ENCODE measurements at regions not wholly inside any gene's neighbourhood (a gene's known extent, or its start where the extent isn't known, plus 50 kb on each side); places are given as distances from the start of the nearest gene placed in this dataset.

DNA sequence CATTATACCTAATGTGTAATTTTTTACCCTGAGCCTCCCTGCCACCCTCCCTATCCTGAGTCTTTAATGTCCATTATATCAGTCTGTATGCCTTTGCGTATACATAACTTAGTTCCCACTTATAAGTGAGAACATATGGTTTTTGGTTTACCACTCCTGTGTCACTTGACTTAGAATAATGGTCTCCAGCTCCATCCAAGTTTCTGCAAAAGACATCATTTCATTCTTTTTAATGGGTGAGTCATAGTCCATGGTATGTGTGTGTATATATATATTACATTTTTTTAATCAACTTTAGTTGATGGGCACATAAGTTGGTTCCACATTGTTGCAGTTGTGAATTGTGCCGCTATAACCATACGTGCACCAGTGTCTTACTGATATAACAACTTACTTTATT is 477.1 kb upstream of the NEGR1 start:
- no peak for DNase-seq (ENCODE audit: insufficient read length, low spot score)
- TF ChIP-seq CTCF (IDR thresholded peaks at IDR 0.05; ENCODE audit: insufficient read depth, missing control alignments) = no peak
- FAIRE-seq = no peak

GRCh38 chr1:72757843-72758242 is 475.5 kb upstream of the NEGR1 start:
- FAIRE-seq = no peak
- DNase-seq (ENCODE audit: insufficient read length, low spot score) = no peak
- TF ChIP-seq CTCF (IDR thresholded peaks at IDR 0.05; ENCODE audit: insufficient read depth, missing control alignments) = no peak

GRCh38 chr1:72745413-72745812 is 463.1 kb upstream of the NEGR1 start:
- FAIRE-seq = no peak
- TF ChIP-seq CTCF (IDR thresholded peaks at IDR 0.05; ENCODE audit: insufficient read depth, missing control alignments) = no peak
- DNase-seq (ENCODE audit: insufficient read length, low spot score) = no peak

DNA sequence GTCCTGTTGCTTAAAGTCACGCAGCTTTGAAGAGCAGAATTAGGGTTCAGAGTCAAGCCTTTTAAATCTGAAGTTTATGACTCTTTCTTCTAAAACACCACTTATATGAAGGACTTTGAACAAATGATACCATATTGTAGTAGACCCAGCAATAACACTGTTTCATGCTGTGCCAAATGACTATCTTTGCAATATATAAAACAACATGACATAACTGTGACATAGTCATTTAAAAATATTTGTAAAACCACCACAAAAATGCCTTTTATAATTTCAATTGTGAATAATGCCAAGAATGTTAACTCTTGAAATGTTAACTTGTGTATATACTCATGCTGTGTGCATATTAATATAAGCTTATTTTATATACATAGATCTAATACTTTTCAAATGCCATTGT is 452.1 kb upstream of the NEGR1 start:
- no peak for DNase-seq (ENCODE audit: insufficient read length, low spot score)
- FAIRE-seq = no peak
- no peak for TF ChIP-seq CTCF (IDR thresholded peaks at IDR 0.05; ENCODE audit: insufficient read depth, missing control alignments)

- DNase-seq (ENCODE audit: insufficient read length, low spot score) (no peak), FAIRE-seq (no peak)
- TF ChIP-seq CTCF (IDR thresholded peaks at IDR 0.05; ENCODE audit: insufficient read depth, missing control alignments) = peak; percentile 24
These were observed 442.9 kb upstream of the NEGR1 start for GRCh38 chr1:72724951-72725861.

DNA sequence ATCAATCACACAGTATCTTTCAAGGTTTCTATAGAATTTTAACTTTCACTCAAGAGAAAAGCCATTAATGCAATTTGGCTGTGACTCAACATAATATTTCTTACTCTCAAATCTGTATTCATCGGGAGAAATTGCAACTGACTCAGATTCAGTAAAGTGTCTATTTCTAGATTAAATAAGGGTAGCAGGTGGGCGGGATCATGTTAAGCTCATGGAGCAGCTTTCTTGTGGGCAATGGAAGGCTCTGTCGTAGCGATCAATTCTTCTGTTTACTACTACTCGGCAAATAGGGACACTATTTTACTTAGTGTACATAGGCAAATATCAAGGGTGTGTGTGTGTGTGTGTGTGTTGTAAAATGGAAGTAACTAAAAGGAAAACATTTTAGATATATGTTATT is 423.6 kb upstream of the NEGR1 start:
- no peak for TF ChIP-seq CTCF (IDR thresholded peaks at IDR 0.05; ENCODE audit: insufficient read depth, missing control alignments)
- FAIRE-seq (no peak), DNase-seq (ENCODE audit: insufficient read length, low spot score) (no peak)

DNA sequence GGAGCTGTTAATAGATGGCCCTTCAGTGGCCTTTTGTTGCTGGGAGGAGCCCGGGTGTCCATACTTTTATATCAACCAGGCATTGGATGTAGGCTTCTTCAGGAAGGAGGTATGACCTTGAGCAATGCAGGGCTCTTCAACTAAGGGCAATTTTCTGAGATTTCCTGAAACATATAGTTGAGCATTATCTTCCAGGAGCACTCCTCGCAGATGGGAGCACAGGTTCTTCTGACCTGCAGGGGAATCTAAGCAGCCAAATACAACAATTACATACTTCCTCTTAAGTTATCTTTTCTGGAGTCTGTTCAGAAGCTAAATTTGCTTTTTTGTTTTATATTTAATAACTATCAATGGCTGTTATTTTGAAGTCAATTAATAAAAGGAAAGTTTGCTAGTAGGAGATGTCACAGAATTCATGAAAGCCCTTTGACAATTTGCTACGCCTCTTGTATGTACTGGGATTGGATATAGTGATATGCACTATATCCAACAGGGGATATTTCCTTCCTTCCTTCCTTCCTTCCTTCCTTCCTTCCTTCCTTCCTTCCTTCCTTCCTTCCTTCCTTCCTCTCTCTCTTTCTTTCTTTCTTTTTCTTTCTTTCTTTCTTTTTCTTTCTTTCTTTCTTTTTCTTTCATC is 422.6 kb upstream of the NEGR1 start:
- no peak for DNase-seq (ENCODE audit: insufficient read length, low spot score)
- FAIRE-seq = no peak
- TF ChIP-seq CTCF (IDR thresholded peaks at IDR 0.05; ENCODE audit: insufficient read depth, missing control alignments) = no peak
